Stimulated activated CD4-positive, alpha-beta T cell treated with anti-CD3 and anti-CD28 coated beads, Interleukin-1b, Interleukin-23, amount 100 ng/mL, for 1 hour (primary cell): ENCODE measurements at regions not wholly inside any gene's neighbourhood (a gene's known extent, or its start where the extent isn't known, plus 50 kb on each side); places are given as distances from the start of the nearest gene placed in this dataset.

Experiments
- DNase-seq, 2 donors: peaks; one replicate each; pipeline ENCODE4 v3.0.0-alpha.2; 2020; ENCODE audit warnings: low read depth in 2 of 2

DNA sequence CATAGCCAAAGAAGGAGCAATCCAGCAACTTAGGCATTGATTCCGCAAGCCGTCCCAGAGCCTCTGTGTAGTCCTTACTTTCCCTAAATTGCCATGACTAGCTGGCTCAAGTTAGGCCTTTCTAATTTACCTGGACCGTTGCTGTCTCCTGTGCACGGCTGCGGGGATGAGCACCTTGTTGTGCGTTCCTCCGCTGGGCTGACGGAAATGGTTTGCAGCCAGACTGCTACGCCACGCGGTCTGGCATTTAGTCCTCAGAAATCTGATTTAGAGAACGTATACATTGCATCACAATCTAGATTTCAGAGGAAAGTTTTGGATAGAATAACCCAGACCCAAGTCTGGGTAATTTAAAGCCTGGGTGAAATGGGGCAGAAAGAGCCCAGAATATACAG, 133.2 kb upstream of the ARHGAP5 start:
- DNase-seq, result no peak

DNA sequence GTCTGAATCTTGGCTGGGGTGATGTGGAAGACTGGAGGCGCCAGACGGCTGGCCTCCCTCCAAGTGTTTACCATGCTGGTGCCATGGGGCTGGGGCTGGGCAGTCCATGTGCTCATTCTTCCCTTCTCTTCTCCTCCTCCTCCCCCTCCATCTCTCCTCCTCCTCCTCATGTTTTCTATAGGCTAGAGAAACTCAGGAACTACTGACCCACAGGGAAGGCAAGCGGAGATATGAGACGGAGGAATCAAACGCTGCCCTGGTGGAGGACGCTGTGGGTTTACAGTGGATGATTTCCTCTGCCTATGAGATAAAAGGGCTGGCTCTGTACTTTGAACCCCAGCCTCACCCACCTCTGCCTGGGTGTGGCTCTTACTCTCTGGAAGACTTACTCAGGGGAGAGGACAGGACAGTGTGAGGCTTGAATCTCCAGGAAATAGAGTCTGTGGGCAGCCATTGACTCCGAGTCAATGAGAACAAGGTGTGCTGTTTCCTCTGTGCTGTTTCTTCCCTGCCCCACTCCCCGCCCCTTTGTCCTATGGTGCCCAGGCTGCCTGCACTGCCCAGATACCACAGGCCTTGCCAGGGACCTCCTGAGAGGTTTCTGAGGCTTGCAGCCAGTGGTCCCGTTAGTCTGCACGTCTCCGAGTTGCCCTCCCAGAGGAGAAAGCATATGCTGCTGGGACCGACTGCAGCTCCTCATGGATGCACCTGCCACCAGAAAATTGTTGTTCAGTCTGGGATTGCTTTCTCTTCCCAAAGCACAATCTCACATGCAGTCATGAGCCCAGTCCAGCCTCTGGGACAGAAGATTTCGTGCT, 132.6 kb upstream of the ARHGAP5 start:
- no peak for DNase-seq

DNA sequence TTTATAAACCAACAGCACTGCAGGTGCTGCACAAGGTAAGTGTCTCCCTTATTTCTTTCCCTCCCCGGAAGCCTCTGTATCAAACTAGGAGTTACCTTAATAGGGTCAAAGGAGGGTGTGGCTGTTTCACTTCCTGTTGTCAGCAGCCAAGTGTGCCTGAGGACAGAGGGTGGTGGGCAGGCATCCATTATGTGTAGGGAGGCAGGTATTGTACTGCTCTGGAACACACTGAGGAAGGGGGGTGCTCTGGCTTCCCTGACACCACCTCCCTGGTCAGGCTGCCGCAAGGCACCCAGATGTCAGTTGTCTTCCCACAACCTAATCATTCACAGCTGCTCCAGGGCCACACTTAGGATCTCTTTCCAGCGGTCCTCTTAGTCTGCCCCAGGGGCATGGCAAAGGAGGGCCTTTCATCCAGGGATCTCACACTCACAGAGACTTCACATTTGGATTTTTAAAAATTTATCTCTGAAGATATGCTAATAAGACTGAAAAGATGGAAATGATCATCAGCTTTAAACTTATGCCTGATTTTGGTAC, 132.0 kb upstream of the ARHGAP5 start:
- no peak for DNase-seq

DNA sequence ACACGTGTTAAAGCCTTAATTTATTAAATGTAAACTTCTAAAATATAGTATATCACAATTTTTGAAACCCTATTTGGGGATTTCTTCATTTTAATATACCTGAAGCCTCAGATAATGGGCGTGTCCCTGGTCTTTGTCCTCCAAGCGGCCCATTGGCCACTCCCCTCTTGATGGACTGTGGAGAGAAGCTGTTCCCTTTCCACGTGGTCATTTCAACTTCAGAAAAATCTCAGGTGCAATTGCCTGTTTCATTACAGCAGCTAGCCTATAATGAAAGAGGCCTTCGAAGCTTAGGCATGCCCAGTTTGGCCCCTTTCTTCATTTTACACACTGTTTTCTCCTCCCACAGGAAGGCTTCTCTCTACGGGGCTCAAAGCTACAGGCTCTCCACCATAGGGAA, 131.4 kb upstream of the ARHGAP5 start:
- no peak for DNase-seq

DNA sequence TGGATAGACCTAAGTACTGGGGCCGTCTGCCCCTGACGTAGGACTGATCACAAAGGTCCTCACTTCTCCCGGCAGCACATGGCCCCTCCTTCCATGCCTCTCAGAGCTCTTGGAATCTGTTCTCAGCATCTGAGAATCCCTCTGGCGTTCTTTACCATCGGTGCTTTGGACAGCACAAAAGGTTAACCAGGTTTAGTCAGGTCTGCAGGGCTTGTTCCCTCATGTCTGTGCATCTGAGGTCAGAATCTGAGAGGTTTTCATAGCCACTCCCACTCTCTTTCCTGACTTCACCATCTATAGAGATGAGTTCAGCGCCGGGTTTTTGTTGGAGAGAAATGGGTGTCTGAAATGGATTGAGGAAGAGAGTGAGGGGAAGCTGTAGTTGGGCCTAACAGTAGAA, 130.0 kb upstream of the ARHGAP5 start:
- DNase-seq, result no peak

DNA sequence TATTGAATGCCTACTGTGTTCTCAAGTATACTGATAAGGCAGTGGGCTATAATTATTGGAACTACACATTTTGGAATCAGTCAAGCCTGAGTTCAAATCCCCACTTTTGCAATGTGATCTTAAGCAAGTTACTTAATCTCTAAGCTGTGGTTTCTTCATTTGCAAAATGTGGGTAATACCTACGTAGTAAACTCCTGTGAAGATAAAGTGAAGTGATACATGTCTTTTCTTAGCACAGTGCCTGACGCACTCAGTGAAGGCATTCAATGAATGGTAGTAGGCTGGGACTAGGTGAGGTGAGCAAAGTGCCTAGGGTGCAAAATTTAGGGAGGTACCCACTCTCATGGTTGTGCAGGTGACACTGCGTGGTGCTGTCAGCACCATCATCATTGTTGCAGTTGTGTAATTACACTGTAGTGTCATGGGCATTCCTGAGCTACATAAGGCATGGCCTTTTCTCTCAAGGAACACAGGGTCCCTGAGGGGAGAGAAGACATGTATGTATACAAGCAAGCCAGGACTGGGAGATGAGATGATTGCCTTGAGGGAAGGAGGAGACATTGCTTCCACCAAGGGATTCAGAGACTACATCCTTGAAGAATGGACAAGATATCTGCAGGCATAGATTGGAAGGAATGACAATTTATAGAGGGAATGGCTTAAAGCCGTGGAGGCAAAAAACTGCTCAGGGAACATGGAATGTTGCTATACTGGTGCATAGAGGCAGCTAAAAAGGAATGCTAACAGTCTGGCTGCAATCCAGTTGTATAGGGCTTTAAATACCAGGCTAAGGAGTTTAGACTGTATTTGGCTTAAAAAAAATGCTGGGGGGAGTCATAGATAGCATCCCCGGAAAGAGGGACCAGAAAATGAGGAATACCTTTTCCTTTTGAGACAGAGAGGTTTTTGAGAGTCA, 129.2 kb upstream of the ARHGAP5 start:
- DNase-seq, result no peak

DNA sequence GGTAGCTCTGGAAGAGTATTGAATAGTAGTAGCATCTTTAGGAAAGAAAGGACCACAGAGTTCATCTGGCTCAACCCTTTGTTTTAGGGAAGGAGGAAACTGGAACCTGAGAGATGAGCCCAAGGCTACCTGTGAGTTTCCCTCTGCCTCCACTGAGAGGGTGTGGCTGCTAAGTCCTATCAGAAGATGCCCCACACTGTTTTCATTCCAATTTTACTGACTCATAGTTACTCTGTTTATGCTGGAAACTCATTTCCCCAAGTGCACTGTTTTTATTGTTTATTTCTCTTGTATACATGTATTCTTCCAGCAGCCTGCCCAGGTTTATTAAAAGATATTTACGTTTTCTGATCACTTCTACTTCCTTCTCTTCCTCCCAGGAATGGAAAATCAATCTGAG, 127.4 kb upstream of the ARHGAP5 start:
- no peak for DNase-seq

DNA sequence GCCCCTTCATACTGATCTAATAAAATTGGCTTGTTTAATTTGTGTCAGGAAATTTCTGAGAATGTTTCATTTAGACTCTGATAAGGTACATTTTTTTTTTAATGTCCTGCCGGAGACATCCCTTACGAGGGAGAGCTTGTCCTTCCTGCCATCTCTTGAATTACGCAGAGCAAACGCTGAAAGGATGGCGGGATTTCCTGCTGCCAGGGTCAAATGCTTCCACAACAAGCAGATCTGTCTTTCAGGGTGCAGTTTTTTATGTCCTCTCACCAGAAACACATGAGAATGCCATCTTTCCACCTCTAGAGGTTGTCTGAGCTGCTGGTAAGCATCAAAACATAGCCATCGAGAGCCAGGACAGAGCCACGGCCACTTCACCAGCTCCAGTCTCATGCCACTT, 126.8 kb upstream of the ARHGAP5 start:
- no peak for DNase-seq

DNA sequence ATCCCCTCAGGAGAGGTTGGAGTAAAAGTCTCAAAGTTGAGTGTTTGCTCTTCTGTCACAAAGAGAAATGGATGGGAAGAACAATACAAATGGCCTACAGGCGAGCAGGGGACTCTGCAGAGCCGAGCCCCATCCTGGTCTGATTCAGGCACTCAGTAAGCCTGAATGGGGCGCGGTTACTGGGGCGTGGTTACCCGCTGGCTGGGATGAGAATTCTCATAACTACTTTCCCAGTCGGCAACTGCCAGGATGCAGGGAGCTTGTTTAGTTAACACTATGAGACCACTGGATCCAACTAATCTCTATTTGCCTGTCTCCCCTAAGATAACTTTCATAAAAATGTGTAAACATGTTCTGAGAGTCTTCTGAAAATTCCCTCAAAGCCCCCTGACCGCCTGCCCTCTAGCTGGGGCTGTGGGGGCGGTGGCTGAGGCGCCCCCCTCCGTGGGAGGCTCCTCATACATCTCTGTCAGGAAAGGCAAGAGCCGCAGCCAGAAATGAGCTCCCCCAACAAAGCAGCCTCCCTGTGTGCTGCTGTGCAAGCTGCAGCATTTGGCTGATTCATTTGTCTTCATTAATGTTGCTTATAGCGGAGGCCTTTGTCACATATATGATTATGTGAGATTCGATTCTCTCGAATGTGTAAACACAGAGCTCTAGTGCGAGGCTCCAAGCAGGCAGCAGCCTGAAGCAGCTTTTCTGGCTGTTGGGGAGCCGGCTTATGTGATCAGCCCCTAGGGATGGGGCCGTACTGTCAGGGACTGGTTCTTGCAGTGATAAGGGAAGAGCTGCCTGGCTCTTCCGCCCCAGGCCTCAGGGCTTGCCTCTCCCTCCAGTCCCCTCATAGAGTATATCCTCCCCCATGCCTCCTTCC, 126.1 kb upstream of the ARHGAP5 start:
- no peak for DNase-seq

DNA sequence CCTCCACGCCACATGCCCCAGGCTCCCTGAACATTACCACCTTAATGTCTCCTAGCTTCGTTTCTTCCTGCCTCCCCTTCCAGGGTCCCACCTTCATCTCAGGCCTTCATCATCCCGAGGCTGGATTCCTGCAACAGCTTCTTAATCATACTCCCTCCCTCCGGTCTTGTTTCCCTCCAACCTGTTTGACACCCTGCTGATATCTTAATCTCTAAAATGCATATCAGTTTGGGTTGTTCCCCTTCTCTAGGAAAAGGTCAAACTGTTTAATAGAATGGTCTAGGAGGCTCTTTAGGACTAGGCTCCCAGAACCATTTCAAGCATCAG, 125.5 kb upstream of the ARHGAP5 start:
- DNase-seq, result no peak

DNA sequence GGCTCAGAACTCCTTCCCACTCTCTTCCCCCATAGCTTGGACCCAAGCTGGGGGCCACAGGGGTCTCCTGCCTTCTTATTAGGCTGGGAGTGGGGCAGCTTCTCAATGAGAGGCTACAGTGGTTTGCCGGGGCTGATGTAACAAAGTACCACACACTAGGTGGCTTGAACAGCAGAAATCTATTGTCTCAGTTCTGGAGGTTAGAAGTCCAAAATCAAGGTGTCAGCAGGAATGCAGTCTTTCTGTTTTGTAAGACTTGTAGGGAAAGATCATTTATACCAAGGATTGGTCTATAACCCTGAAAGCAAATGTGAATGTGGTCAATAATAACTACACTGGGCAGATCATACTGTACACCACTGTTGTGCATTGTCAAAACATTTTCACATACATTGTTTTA, 124.5 kb upstream of the ARHGAP5 start:
- DNase-seq, result no peak

DNA sequence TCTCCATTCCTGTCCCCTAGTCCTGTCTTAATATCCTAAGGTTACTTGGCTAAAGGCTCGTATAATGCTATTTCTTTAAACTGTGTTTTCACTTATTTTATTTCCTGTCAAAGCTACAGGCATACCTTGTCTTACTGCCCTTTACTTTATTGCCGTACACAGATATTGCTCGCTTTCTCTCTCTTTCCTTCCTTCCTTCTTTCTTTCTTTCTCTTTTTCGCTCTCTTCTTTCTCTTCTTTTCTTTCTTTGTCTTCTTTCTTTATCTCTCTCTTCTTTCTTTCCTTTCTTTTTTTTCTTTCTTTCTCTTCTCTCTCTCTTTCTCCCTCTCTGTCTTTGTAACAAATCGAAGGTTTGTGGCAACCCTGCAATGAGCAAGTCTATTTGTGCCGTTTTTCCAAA, 123.9 kb upstream of the ARHGAP5 start:
- DNase-seq, result no peak

DNA sequence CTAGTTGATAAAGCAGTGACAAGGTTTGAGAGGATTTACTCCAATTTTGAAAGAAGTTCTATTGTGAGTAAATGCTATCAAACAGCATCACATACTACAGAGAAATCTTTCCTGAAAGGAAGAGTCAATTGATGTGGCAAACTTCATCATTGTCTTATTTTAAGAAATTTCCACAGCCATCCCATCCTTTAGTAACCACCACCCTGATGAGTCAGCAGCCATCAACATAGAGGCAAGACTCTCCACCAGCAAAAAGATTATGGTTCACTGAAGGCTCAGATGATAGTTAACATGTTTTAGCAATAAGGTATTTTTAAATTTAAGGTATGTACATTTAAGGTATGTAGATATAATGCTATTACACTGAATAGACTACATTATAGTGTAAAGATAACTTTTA, 122.1 kb upstream of the ARHGAP5 start:
- DNase-seq, result no peak

DNA sequence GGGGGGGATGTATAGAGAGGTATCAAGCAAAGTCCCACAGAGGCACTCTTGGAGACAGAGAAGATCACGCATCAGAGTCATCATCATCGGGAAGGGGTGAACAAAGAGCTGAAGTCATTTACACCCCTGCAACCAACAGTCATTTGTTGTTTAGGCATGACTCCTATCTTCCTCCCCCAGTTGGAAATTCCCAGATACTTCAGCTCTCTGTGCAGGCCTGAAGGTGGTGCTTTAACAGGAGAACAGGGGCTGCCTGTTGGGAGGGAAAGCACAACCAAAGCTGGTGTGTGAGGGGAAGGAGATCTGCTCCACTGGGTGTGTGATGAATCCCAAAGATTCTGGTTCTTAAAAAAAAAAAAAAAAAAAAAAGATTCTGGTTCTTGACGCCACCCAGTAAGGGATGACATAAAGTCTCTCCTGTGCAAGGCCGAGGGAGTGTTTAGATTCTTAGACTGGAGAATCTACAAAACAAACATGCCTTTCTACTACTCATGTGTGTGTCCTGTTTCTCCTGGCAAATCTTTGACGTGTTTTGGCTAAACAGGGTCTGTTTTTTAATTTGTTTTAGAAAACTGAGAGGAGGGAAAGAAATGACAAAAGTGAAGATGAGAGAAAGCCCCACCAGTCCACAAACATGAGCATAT, 121.0 kb upstream of the ARHGAP5 start:
- DNase-seq, result no peak

DNA sequence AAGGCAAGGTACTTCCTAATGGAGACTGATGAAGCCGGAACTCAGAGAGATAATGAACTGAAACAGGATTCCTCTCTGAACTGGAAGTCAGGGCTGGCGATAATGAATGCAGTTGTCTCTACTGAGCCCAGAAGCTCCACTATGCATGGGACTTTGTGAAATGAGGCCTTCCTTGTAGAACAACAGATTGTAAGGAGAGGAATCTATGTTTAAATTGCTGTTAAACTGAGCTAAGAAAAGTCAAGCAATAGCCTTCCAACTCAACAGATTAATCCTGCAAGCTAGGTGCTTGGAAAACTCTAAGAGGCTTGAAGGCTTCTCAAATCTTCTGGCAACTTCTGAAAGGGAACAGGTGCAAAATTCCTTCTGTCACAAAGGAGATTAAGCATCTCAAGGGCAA, 119.5 kb upstream of the ARHGAP5 start:
- no peak for DNase-seq

DNA sequence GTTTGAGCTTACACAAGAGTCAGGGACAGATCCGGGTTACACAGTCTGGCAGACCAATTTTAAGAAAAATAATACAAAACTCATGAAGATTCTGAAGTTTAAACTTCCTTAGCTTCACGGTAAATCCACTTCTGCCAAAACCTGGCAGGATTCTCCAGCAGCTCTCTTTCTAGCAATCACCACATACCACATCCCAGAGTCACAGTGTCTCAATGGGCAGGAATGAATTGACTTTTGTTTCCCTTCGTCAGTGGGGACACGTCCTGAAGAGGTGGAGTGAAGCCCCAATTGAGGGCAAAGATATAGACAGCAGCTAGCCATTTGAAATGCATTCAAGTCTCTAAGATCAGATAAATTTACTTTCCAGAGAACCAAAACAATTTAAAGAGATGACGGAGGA, 117.1 kb upstream of the ARHGAP5 start:
- DNase-seq, result no peak

DNA sequence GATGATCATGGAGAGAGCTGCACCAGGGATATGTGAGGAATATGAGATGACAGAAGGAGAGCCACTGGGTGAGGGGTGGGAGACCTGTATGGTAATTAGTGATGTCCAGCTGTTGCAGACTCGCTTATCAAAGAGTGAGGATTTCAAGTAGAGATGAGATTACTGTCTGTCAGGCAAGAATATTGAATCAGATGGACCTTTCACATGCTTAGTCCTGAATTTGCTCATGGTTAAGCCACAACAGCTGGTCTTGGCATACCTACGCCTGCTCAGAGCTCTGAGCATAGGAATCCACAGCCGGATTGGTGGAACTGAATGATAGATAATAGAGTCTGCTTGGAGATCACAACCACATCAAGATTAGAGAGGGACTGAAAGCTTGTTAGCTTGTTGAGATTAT, 115.2 kb upstream of the ARHGAP5 start:
- no peak for DNase-seq

DNA sequence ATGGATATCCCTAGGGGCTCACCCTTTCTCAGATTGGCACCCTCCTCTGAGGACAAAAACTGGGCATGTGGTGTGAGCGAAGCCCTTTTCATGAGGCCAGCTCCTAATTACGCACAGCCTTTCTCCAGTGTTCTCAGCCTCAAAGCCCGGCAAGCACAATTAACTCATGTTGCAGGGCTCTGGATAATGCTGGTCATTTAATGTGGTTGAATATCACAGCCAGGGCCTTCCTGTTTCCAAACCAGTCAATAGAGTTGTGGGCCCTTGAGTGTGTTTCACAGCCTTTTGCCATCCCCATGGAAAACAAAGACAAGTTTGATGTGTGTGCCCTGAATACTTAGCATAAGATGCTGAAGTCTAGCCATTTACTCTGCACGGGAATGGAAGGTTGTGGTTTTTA, 114.2 kb upstream of the ARHGAP5 start:
- DNase-seq, result no peak

DNA sequence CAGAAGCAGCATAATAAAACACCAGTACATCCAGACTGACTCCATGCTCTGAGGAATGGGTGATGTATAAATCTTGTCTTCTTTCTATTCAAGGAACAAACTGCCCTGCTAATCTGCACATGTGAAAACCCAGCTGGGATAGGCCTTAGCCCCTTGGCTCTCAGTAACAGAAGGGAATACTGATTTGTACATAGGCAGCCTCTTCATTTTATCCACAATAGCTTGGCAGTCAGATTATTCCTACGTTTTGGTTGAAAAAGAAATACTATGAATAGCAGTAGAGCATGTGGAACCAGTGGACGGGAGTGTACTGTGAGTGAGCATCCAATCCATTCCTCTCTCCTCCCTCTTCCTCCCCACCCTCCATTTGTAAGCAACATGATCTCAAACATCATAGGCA, 113.5 kb upstream of the ARHGAP5 start:
- no peak for DNase-seq

DNA sequence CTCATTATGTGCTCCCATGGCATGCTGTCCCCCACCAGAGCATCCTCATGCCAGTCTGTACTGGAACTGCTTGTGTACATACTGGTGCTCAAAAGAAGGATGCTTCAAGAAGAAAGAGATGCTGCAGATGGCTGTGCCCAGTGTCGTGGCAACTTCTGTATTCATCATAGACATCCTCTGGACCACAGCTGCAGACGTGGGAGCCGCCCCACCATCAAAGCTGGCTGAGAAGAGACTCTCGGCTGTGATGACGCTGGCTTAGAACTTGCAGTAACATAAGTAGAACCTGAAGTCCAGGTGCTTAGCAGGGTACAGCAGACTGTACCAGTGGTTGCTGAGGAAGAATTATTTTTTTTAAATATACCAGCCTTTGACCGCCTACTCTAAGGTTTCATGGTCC, 112.6 kb upstream of the ARHGAP5 start:
- DNase-seq, result no peak

DNA sequence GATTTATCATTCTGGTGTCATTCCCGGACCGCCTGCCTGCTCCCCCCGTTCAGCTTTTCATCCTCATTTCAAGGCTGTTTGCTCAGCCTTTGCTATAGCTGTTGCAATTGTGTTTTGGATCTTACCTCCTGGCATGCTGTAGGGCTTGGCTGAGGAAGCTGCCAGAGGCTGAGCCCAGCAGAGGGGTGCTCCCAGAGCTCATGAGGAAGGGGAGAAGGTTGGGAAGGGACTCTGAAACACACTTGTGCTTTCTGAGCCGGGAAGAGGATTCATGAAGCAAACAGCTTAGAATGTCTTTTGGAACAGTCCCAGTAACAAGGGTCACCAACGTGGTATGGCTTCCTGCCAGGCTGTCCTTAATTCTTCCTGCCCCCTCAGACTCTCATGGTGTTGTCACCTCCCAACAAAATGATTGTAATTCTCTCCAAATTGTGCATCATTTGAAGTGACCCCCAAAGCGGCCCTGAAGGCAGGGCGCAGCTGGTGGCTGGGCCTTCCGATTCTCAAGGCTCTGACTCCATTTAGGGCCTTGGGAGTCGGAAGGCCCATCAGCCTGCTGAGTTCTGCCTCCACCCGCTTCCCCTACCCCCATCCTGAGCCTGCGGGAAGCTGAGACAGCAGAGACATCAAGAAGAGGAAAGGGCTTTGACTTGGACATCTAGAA, 111.9 kb upstream of the ARHGAP5 start:
- no peak for DNase-seq
